Kidney epithelial cell (primary cell): ENCODE measurements at regions not wholly inside any gene's neighbourhood (a gene's known extent, or its start where the extent isn't known, plus 50 kb on each side); places are given as distances from the start of the nearest gene placed in this dataset.

Experiments
- DNase-seq: peaks from one replicate; pipeline ENCODE4 v3.0.0-alpha.2; 2010; ENCODE audit warnings: low read depth
- H3K27me3 ChIP-seq: 2 replicates; pipeline ENCODE4 v1.6.0; 2011; ENCODE audit warnings: low read length; ENCODE audit not compliant: control insufficient read depth, insufficient read depth
- H3K36me3 ChIP-seq: 2 replicates; pipeline ENCODE4 v1.5.1; 2011; ENCODE audit warnings: low read length; ENCODE audit not compliant: control insufficient read depth, insufficient read depth
- H3K4me3 ChIP-seq: 2 replicates; pipeline ENCODE4 v1.5.1; 2011; ENCODE audit warnings: low read depth, mild to moderate bottlenecking, control low read depth, low read length
- TF ChIP-seq, protein P1 (sequence below): IDR thresholded peaks from 2 replicates; pipeline ENCODE4 v1.5.1; 2011; ENCODE audit warnings: mild to moderate bottlenecking, moderate library complexity, low read length, control low read depth, inconsistent platforms; ENCODE audit not compliant: insufficient read depth, poor library complexity, severe bottlenecking

DNA sequence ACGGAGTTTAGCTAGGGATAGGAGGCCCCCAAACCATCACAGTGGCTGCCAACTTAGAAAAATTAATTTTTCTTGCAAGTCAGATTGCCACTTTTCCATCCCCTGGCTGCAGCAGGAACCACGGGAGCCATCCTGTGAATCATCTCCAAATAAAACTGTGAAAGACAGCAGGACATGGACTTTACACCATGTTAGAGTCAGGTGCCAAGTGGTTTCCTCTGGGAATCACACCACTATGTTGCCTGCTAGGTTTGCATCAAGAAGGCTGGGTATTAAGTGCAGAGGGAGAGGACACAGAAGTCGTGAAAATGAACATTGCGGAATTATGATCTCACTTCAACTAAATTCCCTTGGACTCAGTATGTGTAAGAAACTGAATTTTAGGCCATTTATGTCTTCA, 471.3 kb upstream of the GOT2 start:
- Histone ChIP-seq H3K36me3 (no peaks in the 10 kb centered on the region), H3K4me3 (no peak overlapping the region), H3K27me3 (no peaks in the 10 kb centered on the region)
- TF ChIP-seq, protein P1, sequence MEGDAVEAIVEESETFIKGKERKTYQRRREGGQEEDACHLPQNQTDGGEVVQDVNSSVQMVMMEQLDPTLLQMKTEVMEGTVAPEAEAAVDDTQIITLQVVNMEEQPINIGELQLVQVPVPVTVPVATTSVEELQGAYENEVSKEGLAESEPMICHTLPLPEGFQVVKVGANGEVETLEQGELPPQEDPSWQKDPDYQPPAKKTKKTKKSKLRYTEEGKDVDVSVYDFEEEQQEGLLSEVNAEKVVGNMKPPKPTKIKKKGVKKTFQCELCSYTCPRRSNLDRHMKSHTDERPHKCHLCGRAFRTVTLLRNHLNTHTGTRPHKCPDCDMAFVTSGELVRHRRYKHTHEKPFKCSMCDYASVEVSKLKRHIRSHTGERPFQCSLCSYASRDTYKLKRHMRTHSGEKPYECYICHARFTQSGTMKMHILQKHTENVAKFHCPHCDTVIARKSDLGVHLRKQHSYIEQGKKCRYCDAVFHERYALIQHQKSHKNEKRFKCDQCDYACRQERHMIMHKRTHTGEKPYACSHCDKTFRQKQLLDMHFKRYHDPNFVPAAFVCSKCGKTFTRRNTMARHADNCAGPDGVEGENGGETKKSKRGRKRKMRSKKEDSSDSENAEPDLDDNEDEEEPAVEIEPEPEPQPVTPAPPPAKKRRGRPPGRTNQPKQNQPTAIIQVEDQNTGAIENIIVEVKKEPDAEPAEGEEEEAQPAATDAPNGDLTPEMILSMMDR, result no peak
- DNase-seq, result no peak

GRCh38 chr16:59204589-59204988, 470.5 kb upstream of the GOT2 start:
- Histone ChIP-seq H3K27me3 (no peaks in the 10 kb centered on the region), H3K4me3 (no peak overlapping the region), H3K36me3 (no peaks in the 10 kb centered on the region)
- TF ChIP-seq, protein P1, result no peak
- no peak for DNase-seq

DNA sequence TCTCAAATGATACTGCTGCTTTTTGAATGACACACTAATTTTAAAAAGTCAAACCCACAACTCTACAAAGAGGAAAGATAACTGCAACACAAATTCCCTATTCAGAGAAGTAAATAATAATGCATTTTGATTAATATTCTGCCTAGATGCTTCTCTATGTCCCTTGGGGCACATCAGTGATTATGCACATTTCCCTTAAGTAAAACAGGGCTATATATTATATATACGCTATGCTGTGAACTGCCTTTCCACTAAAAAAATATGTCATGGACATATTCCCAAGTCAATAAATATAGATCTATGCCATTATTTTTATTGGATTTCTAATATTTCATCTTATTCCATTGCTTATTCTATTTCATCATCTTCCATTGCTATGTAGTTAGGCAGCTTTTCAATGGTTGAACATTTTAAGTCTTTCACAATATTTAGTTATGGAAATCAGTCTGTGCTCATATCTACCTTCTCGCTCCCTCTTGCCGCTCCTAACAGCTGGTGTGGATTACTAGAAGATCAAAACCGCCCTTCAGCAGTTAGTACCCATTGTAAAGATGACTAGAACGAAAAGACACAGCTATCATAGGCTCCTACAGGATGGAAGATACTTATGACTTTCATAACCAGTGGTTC, 468.2 kb upstream of the GOT2 start:
- H3K4me3 ChIP-seq, result no peak overlapping the region
- no peaks in the 10 kb centered on the region for H3K36me3 ChIP-seq
- DNase-seq, result no peak
- TF ChIP-seq, protein P1, result no peak
- no peaks in the 10 kb centered on the region for H3K27me3 ChIP-seq

GRCh38 chr16:59201821-59202220, 467.7 kb upstream of the GOT2 start:
- H3K4me3 ChIP-seq, result no peak overlapping the region

GRCh38 chr16:59201160-59201559, 467.0 kb upstream of the GOT2 start:
- no peak overlapping the region for H3K4me3 ChIP-seq
- H3K27me3 ChIP-seq, result no peaks in the 10 kb centered on the region
- no peak for DNase-seq
- TF ChIP-seq, protein P1, result no peak
- H3K36me3 ChIP-seq, result no peaks in the 10 kb centered on the region

More at GRCh38 chr16:59201821-59202220, 467.7 kb upstream of the GOT2 start:
- Histone ChIP-seq H3K36me3 (no peaks in the 10 kb centered on the region), H3K27me3 (no peaks in the 10 kb centered on the region)
- TF ChIP-seq, protein P1, result no peak
- no peak for DNase-seq

DNA sequence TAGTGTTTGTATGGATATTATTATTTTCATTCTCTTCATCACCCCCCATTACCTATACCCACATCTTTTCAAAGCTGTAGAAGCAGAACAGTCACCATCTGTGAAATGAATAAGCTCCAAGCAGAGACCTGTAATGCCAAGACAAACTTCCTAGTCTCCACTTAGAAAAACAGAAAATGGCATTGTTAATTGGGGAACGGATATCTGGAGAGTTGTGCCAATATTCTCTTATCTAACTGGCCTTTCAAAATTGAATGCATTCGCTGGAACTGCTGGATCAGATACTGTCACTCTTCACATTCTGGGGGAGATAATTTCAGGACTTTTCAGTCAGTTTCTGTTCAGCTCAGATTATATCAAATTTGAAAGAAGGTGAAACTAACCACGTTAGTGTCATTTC, 464.4 kb upstream of the GOT2 start:
- TF ChIP-seq, protein P1, result no peak
- no peaks in the 10 kb centered on the region for H3K27me3 ChIP-seq
- DNase-seq, result no peak
- no peak overlapping the region for H3K4me3 ChIP-seq
- H3K36me3 ChIP-seq, result no peaks in the 10 kb centered on the region
